GM21576 (cell line): ENCODE measurements at regions not wholly inside any gene's neighbourhood (a gene's known extent, or its start where the extent isn't known, plus 50 kb on each side); places are given as distances from the start of the nearest gene placed in this dataset.
"Not testable (repeated sequence)": the region's sequence is repeated elsewhere in the genome, so short reads cannot be mapped to it uniquely, and the experiment has no call there.

Source experiments
- ATAC-seq: cut with Tn5 transposase; IDR thresholded peaks from one replicate; pipeline ENCODE4 v1.9.1; 2021; ENCODE audit warnings: mild to moderate bottlenecking, moderate library complexity; ENCODE audit not compliant: unreplicated experiment

GRCh38 chr6:135647521-135647920 is 150.0 kb upstream of the AHI1 start:
- no peak for ATAC-seq

GRCh38 chr6:135651964-135652755 is 154.6 kb upstream of the AHI1 start:
- peak; percentile 98 for ATAC-seq

DNA sequence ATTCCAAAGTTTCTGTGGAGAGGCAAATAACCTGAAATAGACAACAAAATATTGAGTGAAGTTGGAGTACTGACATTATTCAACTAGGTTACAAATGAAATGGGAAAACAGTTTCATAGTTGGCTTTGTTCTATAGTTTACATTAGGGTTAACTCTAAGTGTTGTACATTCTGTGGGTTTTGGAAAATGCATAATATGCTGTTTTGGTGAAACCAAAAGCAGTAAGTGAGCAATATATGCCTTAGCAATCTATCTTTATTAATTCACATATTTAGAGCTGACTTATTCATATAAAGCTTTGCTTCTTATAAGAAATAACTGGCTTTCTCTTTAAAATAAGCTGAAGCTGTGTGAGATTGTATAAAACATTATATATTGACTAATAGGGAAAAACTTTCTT is 157.5 kb upstream of the AHI1 start:
- ATAC-seq = no peak

DNA sequence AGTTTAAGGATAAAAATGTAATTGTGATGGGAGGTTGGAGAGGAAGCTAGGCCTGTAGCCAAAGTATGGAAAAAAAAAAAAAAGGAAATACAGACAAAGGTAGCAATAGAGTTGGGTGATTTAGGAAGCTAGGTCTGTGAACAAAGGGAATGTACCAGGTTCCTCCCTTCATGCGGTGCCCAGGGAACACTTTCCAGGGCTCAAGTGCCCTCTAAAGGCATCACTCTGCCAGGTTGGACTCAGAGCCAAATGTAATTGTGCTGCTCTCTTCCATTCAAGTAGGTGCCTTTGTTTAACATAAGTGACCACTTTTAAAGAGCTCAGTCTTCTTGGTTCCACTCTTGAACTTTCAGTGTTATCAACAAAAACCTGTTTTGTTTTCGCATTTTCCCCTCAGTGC is 159.7 kb upstream of the AHI1 start:
- no peak for ATAC-seq

DNA sequence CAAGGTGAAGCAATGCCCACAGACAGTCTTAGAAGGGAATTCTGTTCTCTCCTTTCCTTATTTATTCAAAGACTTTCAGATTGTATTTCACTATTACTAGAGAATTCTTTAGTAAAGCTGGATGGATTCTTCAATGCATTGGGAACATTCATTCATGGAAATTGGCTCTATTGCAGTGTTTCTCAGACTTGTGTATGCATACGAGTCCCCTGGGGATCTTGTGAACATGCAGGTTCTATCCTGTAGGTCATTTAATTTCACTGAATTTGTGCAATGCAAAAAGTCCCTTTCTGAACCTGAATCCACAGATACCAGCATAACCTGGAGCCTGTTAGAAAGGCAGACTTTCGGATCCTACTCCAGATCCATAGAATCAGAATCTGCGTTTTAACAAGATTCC is 160.9 kb upstream of the AHI1 start:
- no peak for ATAC-seq

DNA sequence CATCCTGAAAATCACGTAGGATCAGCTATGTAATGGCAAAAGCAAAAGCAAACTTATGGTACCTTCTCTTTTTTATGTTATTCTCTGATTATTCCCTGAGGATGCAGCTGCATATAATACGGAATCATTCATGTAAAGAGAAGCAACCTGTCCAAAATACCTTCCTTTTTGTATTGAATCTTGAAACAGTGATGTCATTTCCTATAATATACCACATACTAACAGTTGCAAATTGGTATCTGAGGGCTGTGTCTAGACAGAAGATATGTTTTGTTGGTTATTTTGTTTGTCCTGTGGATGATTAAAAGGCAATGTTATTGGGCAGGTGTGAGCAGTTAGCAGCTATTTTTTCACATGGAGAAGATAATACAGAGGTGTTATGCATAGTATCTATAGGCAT is 161.4 kb upstream of the AHI1 start:
- no peak for ATAC-seq

DNA sequence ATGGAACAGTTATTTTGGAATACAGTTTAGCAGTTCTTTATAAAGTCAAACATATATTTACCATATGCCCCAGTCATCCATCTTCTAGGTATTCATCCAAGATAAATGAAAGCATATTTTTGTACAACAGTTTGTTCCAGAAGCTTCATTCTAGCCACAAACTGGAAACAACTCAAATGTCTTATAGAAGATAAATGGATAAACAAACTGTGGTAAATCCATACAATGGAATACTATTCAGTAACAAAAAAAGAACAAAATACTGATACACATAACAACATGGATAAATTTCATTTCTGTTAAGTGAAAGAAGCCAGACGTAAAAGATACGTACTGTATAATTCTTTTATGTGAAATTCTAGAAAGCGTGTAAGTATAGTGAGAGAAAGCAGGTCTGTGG is 167.0 kb upstream of the AHI1 start:
- ATAC-seq = no peak

- ATAC-seq = no peak
Measured at GRCh38 chr6:135665935-135666334, 168.4 kb upstream of the AHI1 start.

- no peak for ATAC-seq
Measured at GRCh38 chr6:135667691-135668455, 170.3 kb upstream of the AHI1 start.

GRCh38 chr6:135672256-135672655 is 174.7 kb upstream of the AHI1 start:
- ATAC-seq = no peak

- no peak for ATAC-seq
Measured at GRCh38 chr6:135673501-135674309, 176.2 kb upstream of the AHI1 start.

GRCh38 chr6:135675026-135675425 is 176.5 kb upstream of the PDE7B start:
- ATAC-seq = no peak

GRCh38 chr6:135675862-135676261 is 175.6 kb upstream of the PDE7B start:
- no peak for ATAC-seq

GRCh38 chr6:135680964-135681913 is 170.3 kb upstream of the PDE7B start:
- ATAC-seq = no peak

DNA sequence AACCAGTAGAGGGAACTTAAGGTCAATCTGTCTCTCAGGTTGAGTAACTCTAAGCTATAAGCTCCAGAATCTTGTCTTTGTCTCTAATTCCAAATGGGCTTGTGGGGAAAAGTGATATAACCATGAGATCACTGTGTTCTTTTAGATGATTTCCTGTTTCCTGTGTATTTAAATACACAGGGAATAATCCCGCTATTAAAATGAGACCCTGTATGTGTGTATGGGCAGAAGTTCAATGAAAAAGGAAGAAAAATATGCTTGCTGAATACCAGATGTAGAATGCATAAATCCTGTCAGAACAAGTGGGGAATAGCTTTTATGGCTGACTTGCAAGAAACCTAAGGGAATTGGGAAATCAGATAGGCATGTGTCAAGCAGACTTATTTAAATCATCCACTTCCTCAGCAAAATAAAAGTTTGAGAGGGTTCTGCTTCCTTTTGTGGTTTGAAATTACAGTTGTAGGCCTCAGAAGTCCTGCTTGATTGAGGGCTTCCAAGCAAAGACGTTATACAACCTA is 164.7 kb upstream of the PDE7B start:
- no peak for ATAC-seq

DNA sequence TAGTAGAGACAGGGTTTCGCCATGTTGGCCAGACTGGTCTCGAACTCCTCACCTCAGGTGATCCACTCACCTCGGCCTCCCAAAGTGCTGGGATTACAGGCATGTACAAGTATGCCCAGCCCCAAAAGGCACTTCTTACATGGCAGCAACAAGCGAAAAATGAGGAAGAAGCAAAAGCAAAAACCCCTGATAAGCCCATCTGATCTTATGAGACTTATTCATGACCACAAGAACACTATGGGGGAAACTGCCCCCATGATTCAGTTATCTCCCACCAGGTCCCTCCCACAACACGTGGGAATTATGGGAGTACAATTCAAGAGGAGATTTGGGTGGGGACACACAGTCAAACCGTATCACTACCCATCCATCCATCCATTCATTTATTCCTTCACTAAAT is 163.0 kb upstream of the PDE7B start:
- ATAC-seq = not testable (repeated sequence)

- no peak for ATAC-seq
Measured at GRCh38 chr6:135692426-135692825, 159.1 kb upstream of the PDE7B start.

DNA sequence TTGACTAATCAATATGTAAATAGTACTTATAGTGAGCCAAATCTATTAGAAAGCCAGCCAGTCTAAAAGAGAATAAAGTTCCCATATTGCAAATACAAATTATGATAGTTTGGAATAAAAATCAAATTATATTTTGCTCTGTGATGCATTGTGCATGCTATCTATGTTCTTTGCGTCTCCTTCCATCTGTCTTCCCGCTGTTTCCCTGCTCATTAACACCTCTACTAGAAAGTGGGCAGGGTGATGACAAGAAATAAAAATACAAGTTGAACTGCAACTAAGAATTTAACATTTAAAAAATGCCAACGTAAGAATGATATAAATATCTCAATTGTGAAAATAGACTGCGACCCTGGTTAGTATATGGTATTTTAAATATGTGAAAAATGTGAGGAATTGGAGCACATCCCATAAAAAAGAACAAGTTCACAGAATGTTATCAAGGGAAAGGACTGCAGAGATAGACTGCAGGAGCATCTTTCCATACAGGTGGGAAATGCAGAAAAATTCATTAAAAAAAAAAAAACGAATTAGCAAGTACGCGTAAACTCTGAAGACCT is 157.6 kb upstream of the PDE7B start:
- no peak for ATAC-seq

DNA sequence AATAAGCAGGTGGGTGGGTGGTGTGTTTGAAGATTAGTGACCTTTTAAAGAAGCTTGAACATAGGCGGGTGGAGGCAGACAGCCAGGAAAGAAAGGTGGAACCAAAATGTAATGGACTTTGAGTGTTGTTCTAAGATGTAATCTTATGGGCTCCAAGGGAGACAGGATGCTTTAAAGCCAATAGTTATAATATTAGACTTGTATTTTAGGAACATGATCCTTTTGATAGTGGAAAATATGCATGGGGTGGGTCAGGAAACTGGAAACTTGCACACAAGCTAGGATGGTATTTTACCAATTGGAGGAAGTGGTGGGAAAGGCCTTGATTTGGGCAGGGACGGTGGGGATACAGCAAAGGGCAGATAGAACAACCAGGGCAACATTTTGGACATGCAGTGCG is 151.8 kb upstream of the PDE7B start:
- ATAC-seq = no peak

- no peak for ATAC-seq
Measured at GRCh38 chr6:135701426-135701825, 150.1 kb upstream of the PDE7B start.
